ENCODE measurements at regions not wholly inside any gene's neighbourhood (a gene's known extent, or its start where the extent isn't known, plus 50 kb on each side); places are given as distances from the start of the nearest gene placed in this dataset.
"Not testable (repeated sequence)": the region's sequence is repeated elsewhere in the genome, so short reads cannot be mapped to it uniquely, and the experiment has no call there.

- DNase-seq = no peak
Measured at GRCh38 chr16:79403534-79403933, 197.0 kb downstream of the MAF start.

GRCh38 chr16:79402920-79403319 is 197.6 kb downstream of the MAF start:
- DNase-seq = no peak

- DNase-seq = no peak
Measured at GRCh38 chr16:79402356-79402755, 198.2 kb downstream of the MAF start.

- DNase-seq = no peak
Measured at GRCh38 chr16:79401782-79402181, 198.8 kb downstream of the MAF start.

- no peak for DNase-seq
Measured at GRCh38 chr16:79401157-79401556, 199.4 kb downstream of the MAF start.

- no peak for DNase-seq
Measured at GRCh38 chr16:79400462-79401149, 199.9 kb downstream of the MAF start.

GRCh38 chr16:79395591-79395990 is 204.9 kb downstream of the MAF start:
- no peak for DNase-seq

GRCh38 chr16:79394206-79394605 is 206.3 kb downstream of the MAF start:
- no peak for DNase-seq

- DNase-seq = no peak
Measured at GRCh38 chr16:79393564-79393963, 207.0 kb downstream of the MAF start.

- DNase-seq = no peak
Measured at GRCh38 chr16:79393127-79393526, 207.4 kb downstream of the MAF start.

GRCh38 chr16:79392081-79392480 is 208.5 kb downstream of the MAF start:
- no peak for DNase-seq

GRCh38 chr16:79391395-79391794 is 209.1 kb downstream of the MAF start:
- DNase-seq = no peak

GRCh38 chr16:79390481-79391051 is 210.0 kb downstream of the MAF start:
- no peak for DNase-seq

- DNase-seq = no peak
Measured at GRCh38 chr16:79388396-79388795, 212.1 kb downstream of the MAF start.

- DNase-seq = no peak
Measured at GRCh38 chr16:79386299-79386698, 214.2 kb downstream of the MAF start.

- DNase-seq = no peak
Measured at GRCh38 chr16:79381603-79382042, 218.9 kb downstream of the MAF start.

- DNase-seq = no peak
Measured at GRCh38 chr16:79380995-79381602, 219.4 kb downstream of the MAF start.

GRCh38 chr16:79379095-79379494 is 221.4 kb downstream of the MAF start:
- DNase-seq = no peak

GRCh38 chr16:79377082-79377481 is 223.5 kb downstream of the MAF start:
- DNase-seq = not testable (repeated sequence)

- DNase-seq = no peak
Measured at GRCh38 chr16:79375351-79375750, 225.2 kb downstream of the MAF start.

- no peak for DNase-seq
Measured at GRCh38 chr16:79372503-79373184, 227.9 kb downstream of the MAF start.

- no peak for DNase-seq
Measured at GRCh38 chr16:79370736-79371135, 229.8 kb downstream of the MAF start.

GRCh38 chr16:79369796-79370195 is 230.7 kb downstream of the MAF start:
- no peak for DNase-seq

- DNase-seq = no peak
Measured at GRCh38 chr16:79367822-79368221, 232.7 kb downstream of the MAF start.
